CD4-positive, alpha-beta T cell treated with Interleukin-17A for 1 hour (primary cell): ENCODE measurements at regions not wholly inside any gene's neighbourhood (a gene's known extent, or its start where the extent isn't known, plus 50 kb on each side); places are given as distances from the start of the nearest gene placed in this dataset.

Source experiments
- DNase-seq: peaks from one replicate; pipeline ENCODE4 v3.0.0-alpha.2; 2020

DNA sequence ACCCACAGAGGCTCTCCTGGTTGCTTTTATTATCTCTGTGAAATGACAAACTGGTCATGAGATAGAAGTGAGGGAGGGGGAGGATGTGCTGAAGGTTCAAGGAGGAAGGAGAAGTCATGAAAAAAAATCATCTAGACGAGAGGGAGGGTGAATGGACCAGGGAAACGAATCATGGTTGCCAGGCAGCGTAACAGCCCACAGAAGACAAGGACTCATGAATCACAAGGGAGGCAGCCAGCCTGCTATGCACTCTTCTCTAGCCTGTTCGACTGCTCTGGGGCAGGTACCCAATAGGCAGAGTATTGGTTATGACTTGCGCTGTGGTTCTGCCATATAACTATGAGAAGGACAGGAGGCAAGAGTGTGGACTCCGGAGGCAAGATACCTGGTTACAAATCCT, 475.2 kb downstream of the CDK5RAP2 start:
- no peak for DNase-seq

- no peak for DNase-seq
Observed at GRCh38 chr9:120100595-120100994, 479.4 kb downstream of the CDK5RAP2 start.

GRCh38 chr9:120099065-120099464, 480.9 kb downstream of the CDK5RAP2 start:
- no peak for DNase-seq

DNA sequence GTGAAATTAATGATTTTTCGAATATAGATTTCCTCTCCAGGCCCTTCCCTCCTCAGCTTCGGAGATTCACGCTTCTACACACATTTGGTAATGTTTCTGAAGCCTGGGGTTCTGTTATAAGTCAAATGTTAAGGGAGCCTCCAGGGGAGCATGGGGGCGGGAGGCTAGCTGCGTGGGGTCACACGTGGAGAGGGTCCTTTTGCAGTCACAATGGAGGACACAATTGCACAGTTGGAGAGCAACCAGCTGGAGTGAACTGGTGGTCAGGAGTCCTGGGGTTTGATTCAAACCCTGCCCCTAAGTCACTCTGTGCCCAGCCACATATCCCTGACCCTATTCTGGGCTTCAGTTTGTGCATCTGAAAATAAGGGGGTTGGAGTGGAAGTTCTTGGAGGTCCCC, 481.4 kb downstream of the CDK5RAP2 start:
- no peak for DNase-seq

DNA sequence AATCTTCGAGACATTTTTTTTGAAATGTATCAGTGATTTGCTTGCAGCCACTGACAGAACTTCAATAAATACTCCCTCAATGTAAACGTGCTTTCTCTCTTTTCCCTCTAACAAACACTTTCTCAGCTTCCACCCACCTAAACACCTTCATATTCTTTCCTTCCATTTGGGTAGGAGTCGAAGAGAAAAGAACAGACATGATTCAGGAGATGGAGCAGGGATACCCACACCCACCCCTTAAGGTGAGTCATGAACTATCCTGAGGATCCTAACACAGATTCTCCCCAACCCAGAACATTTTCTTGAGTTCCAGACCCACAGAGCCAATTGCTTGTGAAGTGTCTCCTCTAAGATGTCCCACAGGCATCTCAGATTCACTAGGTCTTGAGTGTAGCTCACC, 488.8 kb downstream of the CDK5RAP2 start:
- no peak for DNase-seq

DNA sequence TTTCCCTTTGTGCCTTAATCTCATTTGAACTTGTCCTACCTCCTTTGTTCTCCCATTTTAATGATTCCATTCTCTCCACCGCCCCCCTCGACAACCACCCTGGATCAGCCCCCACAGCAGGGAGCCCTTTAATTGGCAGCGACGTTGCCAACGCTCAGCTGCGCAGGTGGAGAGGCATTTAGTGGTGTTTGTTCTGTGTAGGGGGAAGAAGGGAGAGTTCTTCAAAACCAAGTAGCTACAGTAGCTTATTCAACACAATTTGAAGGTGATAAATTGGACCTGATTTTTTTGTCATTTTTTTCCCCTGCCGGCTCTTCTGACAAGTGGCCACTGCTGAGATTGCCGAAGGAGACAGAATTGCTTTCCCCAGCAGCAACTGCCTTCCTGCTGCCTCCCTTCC, 499.1 kb downstream of the CDK5RAP2 start:
- DNase-seq: no peak

DNA sequence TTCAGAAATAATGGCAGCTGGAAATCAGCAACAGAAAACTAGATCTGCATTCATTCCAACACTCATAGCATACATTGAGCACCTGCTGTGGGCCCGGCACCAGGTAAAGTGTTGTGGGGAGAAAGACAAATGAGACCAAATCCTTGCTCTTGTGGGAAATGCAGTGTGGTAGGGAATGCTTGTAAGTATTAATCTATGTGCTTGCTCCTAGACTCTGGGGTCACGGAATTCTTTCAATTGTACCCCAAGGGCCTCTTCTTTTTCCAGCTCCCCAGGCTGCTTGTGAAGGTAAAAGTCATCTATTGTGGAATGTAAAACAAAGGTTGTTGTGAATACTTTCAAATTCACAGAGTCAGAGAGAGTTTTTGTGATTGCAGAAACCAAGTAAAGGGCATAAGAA, 501.9 kb downstream of the CDK5RAP2 start:
- DNase-seq: no peak

DNA sequence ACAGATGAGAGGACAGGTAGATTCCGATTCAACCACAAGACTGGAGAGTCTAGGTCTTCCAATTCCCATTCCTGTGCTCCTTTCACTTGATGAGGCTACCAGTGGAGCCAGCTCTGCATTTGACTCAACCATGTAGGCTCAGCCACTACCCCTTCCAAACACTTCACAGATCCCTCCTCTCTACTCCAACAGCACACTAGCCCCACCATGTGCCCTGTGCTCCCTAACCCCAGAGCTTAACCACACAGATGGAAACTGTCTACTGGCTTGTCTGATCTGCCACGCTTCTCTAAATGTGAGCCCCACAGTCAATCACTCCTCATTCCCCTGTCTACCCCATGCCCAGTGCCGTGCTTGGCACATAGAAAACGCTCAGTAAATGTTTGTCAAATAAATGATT, 508.2 kb downstream of the CDK5RAP2 start:
- no peak for DNase-seq

- no peak for DNase-seq
Observed at GRCh38 chr9:120066315-120066714, 513.7 kb downstream of the CDK5RAP2 start.

DNA sequence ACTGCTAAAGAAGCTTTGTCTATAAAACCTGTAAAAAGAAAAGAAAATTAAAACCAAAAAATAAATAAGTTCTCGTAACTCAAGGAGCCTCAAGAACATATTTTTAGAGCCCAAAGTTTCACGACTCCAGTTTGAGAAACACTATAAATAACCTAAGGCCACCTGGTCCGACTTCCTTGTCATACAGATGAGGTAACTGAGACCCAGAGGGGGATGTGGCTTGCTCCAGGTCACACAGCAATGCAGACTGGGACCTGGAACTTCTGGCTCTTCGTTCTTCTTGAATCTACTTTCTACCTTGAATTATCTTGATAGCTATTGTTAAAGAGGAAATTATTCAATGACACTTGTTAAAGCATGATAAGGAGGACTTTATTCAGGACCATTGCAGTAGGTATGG, 514.8 kb downstream of the CDK5RAP2 start:
- DNase-seq: no peak

GRCh38 chr9:120045011-120045410, 535.0 kb downstream of the CDK5RAP2 start:
- no peak for DNase-seq

- no peak for DNase-seq
Observed at GRCh38 chr9:120043448-120043847, 536.5 kb downstream of the CDK5RAP2 start.

DNA sequence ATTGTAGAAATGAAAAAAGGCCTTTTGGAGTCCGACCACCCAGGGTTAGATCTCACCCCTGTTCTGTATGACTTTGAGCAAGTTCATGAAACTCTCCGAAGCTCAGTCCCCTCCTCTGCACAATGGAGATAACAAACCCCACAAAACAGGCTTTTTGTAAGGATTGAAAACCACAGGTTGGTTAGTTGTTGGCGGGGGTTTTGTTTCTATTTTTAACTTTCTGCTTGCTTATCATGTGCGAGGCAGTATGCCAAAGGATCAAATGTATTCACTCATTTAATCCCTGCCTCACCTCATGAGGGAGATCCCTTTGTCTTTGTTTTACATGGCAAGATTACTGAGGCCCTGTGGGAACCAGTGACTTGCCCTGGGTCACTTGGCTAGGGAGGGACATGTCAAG, 539.1 kb downstream of the CDK5RAP2 start:
- DNase-seq: no peak

DNA sequence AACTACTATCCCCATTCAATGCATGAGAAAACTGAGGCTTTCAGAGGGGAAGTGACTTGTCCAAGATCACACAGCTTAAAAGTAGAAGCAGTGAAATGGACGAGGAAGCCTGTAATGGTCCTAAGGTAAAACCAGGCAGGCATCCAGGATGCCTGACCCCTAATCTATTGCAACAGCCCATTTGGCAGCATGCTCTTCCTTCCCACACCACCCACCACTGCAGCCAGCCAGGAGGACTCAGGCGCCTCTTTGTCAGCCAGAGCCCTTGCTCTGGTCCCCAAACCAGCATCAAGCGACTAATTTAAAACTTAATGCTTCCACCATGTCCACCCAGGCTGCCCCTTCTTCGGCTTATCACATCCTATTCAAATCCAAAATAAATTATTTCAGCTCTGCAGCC, 541.6 kb downstream of the CDK5RAP2 start:
- no peak for DNase-seq

- DNase-seq: no peak
Observed at GRCh38 chr9:120032639-120033038, 547.3 kb downstream of the CDK5RAP2 start.

DNA sequence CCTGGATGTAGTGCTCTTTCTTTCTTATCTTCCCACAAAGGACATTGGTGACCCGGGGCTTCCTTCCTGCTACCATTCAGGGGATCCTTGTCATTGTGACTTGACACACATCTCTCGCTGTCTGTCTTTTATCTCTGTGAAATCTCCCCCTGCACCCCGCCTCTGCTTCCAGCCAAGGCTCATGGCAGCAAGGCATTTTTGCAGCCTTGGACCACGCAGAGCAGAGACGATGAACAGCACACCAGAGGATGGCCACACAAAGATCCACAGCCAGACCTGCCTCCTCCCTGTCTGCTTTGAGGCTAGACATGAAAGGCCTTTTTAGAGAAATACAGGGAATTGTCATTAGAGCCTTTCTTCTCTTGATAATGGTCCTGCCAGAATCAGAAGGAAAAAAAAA, 549.1 kb downstream of the CDK5RAP2 start:
- no peak for DNase-seq

DNA sequence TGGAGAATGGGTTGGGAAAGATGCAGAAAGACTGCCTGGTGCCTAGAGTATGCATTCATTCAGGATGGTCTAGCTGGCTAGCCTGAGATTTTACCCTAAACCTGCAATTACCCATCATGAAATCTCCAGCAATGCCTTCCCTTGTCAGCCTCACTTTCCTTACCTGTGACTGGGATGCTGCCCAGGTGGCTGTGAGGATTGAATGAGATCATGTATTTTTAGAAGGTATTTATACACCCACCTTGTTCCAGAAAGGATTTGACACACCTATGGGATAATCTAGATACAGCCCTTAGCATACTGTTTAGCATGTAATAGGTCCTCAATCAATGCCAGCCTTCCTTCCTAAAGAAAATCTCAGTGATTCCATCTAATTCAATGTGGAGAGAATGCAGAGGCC, 561.4 kb downstream of the CDK5RAP2 start:
- DNase-seq: no peak

DNA sequence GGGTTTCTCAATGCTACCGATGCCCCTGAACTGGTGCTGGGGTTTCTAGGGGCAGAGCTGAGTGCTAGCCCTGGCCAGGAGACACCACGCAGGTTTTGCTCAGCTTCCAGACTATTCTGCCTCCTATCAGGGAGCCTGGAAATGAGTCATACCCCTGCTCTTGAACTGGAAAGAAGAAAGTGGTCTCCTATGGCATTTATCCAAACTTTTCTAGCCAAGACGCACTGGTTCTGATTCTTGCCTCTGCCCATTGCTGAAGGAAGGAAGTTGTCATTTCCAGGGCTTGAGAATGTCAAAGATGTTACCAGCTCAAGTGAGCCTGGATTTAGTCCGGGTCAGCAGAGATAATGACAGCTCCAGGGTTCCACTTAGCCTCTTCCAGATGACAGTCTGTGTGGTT, 561.9 kb downstream of the CDK5RAP2 start:
- DNase-seq: no peak

- DNase-seq: no peak
Observed at GRCh38 chr9:120016231-120016630, 563.7 kb downstream of the CDK5RAP2 start.

DNA sequence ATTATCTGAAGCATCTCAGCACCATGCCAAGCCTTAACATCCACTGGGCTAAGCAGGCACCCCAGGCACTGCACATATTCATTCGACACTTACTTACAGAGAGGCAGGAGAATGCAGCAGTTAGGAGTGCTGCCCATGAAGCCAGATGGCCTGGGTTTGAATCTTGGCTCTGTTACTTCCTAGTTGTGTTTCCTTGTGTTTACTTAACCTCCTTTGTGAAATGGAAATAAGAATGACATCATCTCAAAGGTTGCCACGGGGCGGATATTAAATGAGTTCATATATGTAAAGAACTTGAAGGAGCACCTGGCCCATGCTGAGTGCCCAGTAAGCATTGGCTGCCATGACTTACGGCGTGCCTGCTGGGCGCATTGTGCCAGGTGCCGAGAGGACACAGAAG, 565.2 kb downstream of the CDK5RAP2 start:
- DNase-seq: no peak

GRCh38 chr9:120009856-120010255, 570.1 kb downstream of the CDK5RAP2 start:
- no peak for DNase-seq

GRCh38 chr9:120001536-120001935, 578.4 kb downstream of the CDK5RAP2 start:
- no peak for DNase-seq

DNA sequence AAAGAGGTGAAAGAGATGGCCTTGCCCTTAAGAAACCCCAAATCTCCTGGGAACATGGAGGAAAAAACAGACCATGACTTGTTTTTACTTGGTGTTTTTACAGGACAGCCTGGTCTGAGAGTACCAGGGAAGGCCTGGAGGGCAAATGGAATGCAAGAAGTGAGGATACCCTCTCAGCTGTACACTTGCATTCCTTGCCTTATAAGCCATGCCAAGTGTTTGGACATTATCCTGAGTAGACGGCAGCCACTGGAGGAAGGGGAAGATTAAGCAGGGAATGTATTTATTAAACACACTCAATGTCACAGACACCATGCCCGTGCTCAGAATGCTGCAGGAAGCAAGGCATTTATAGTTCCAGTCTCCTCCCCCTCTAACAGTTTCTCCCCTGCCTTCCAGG, 581.4 kb downstream of the CDK5RAP2 start:
- no peak for DNase-seq

DNA sequence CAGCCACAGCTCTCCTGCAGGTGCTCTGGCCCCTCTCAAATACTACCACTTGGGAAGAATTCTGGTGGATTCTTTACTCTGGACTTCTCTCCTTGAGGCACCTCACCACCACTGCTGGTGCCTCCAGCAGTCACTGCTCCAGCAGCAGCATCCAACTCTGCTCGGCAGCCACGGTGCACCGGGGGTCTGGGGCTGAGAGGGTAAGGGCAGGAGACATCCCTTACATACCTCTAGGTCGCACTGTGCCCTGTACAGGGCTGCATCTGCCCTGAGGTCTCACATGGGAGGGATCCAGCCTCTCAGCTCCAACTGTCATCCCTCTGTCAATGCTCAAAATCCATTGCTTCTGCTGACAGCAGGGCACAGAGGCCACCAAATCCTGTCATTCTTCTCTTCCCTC, 588.2 kb downstream of the CDK5RAP2 start:
- no peak for DNase-seq

DNA sequence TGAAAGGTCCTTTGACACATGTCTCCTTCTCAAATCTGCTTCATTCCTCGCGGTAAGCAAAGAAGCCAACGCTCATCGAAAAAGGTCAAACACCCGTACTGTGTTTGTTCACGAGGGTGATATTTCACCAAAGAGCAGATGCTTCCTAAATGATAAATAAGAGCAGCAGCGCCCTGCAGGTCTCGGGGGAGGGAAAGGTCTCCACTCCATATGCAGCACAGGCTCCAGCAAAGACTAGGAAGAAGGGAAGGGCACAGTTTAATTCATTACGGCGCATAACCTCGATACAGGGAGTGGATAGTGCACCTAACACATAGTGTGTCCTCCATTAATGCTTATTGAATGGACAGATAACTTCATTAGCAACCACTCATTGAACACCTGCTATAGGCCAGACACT, 593.3 kb downstream of the CDK5RAP2 start:
- no peak for DNase-seq

DNA sequence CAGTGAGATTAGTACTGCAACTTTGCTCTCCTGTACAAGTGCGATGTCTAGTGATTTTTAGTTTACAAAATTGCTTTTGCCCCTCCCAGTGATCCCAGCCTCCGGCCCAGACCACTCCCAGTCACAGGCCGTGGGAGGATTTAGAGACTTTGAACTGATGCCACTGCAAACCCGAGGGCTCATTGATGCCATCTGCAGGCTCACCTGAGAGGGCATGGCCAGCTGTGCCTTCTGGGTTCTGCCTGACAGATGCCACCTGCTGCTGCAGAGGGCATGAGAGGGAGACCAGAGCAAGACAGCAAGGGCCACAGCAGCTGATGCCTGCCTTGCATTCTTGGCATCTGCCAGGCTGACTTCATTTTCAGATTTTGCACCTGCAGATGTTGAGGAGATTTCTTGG, 593.8 kb downstream of the CDK5RAP2 start:
- DNase-seq: no peak
